Raji (cell line): ENCODE measurements at regions not wholly inside any gene's neighbourhood (a gene's known extent, or its start where the extent isn't known, plus 50 kb on each side); places are given as distances from the start of the nearest gene placed in this dataset.

ENCODE experiments used
- POLR2A ChIP-seq: IDR thresholded peaks from 2 replicates; pipeline ENCODE4 v1.6.1; 2011; ENCODE audit warnings: low read depth, low read length, control low read depth; ENCODE audit not compliant: insufficient read depth

- no peak for TF ChIP-seq POLR2A
Observed at GRCh38 chr6:11345536-11345935, 113.1 kb upstream of the NEDD9 start.

GRCh38 chr6:11343963-11344723 is 111.7 kb upstream of the NEDD9 start:
- TF ChIP-seq POLR2A, result no peak

GRCh38 chr6:11341867-11342266 is 109.4 kb upstream of the NEDD9 start:
- no peak for TF ChIP-seq POLR2A

GRCh38 chr6:11341303-11341702 is 108.8 kb upstream of the NEDD9 start:
- TF ChIP-seq POLR2A, result no peak

- TF ChIP-seq POLR2A, result no peak
Observed at GRCh38 chr6:11339380-11339779, 106.9 kb upstream of the NEDD9 start.

- no peak for TF ChIP-seq POLR2A
Observed at GRCh38 chr6:11337306-11337705, 104.8 kb upstream of the NEDD9 start.

- TF ChIP-seq POLR2A, result no peak
Observed at GRCh38 chr6:11335826-11336225, 103.4 kb upstream of the NEDD9 start.

- TF ChIP-seq POLR2A, result no peak
Observed at GRCh38 chr6:11333132-11333849, 100.8 kb upstream of the NEDD9 start.

- no peak for TF ChIP-seq POLR2A
Observed at GRCh38 chr6:11332463-11332862, 100.0 kb upstream of the NEDD9 start.

- TF ChIP-seq POLR2A, result no peak
Observed at GRCh38 chr6:11331111-11331510, 98.6 kb upstream of the NEDD9 start.

- no peak for TF ChIP-seq POLR2A
Observed at GRCh38 chr6:11330413-11330760, 97.9 kb upstream of the NEDD9 start.

- no peak for TF ChIP-seq POLR2A
Observed at GRCh38 chr6:11329726-11330412, 97.4 kb upstream of the NEDD9 start.

GRCh38 chr6:11328613-11329247 is 96.3 kb upstream of the NEDD9 start:
- no peak for TF ChIP-seq POLR2A

GRCh38 chr6:11327961-11328360 is 95.5 kb upstream of the NEDD9 start:
- no peak for TF ChIP-seq POLR2A

- no peak for TF ChIP-seq POLR2A
Observed at GRCh38 chr6:11326116-11326515, 93.6 kb upstream of the NEDD9 start.
